Stimulated activated naive CD4-positive, alpha-beta T cell treated with Interleukin-2 at 50 U/mL for 16 hours (primary cell): ENCODE measurements at regions not wholly inside any gene's neighbourhood (a gene's known extent, or its start where the extent isn't known, plus 50 kb on each side); places are given as distances from the start of the nearest gene placed in this dataset.
"Not testable (repeated sequence)": the region's sequence is repeated elsewhere in the genome, so short reads cannot be mapped to it uniquely, and the experiment has no call there.

Experiments used
- DNase-seq: peaks from one replicate; lab custom pipeline; 2025; lab: John Stamatoyannopoulos, UW

DNA sequence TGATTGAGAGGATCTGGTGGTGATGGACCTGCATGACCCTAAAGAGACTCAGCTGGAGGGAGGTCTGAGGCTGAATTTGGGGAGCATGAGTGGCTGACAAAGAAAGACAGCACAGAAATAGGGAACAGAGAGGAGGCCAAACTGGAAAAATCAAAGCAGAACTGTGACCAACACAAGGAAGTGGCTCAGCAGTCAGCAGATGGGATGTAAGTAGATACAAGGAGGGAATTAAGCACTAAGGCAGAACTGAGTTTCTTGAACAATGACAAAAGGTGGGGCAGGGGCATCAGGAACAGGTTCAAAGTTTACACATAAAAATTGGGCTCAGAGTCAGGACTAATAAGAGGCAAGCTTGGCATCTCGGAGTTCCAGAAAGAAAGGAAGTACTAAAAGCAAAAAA is 144.3 kb upstream of the KLF3 start:
- no peak for DNase-seq

- no peak for DNase-seq
Measured at GRCh38 chr4:38523054-38523453, 140.9 kb upstream of the KLF3 start.

- DNase-seq: peak; percentile 73
Measured at GRCh38 chr4:38523524-38524448, 140.2 kb upstream of the KLF3 start.

DNA sequence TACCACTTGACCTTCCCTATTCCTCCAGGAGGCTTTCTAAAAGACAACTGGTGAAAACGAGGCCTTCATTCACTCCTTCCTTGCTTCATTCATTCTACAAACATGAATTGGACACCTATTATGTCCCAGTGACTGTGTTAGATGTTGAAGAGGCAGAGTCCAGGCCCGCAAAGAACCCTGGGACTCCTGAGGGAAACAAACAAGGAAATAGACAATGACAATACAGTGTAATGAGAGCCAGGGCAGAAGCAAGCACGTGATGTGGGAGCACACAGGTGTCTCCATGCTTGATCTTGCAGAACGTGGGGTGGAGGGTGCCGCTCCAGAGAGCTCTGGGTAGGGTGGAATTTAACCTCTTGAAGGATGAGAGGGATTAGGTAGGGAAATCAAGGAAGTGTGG is 137.6 kb upstream of the KLF3 start:
- no peak for DNase-seq

- DNase-seq: peak; percentile 62
Measured at GRCh38 chr4:38529189-38530115, 134.5 kb upstream of the KLF3 start.

DNA sequence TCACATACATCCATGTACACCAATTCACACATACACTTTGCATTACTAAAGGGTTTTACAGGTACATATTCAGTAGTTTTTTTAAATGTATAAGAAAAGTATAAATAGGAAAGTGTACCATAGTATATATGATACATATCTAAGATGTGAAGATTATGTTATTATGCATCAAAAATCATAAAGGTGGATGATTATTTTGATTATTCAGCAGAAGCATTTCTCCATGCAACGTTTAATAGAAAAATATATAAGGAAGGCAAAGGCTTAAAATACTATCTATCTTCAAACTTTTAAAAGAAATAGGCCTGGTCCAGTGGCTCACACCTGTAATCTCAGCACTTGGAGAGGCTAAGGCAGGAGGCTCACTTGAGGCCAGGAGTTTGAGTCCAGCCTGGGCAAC is 133.5 kb upstream of the KLF3 start:
- DNase-seq: no peak

DNA sequence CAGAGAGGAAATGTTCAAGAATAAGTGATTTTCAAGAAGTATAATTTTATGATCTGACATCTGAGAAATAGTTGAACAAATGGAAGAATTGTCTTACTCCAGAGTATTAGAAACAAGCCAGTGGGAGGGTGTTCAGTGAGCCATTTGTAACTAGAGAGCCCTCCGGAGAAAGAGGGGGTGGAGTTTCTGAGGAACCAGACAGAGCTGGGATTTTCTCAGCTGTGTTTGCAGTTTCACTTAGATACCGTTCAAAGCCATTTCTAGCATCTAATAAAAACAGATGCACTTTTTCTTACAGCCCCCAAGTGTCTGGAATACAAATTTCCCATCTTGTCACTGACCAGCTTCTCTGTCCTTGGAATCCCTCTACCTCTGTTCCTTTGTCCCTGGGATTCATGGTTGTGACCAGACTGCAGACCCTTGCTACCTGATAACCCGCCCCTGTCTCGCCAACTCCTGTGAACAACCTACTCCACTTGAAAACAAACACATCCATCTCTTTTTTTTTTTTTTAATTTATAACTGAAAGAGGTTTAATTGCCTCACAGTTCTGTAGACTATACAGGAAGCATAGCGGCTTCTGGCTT is 132.8 kb upstream of the KLF3 start:
- DNase-seq: no peak

- DNase-seq: no peak
Measured at GRCh38 chr4:38532908-38533499, 131.0 kb upstream of the KLF3 start.

- DNase-seq: no peak
Measured at GRCh38 chr4:38534344-38535045, 129.5 kb upstream of the KLF3 start.

- not testable (repeated sequence) for DNase-seq
Measured at GRCh38 chr4:38535071-38535470, 128.9 kb upstream of the KLF3 start.

GRCh38 chr4:38535717-38536116 is 128.3 kb upstream of the KLF3 start:
- DNase-seq: no peak

DNA sequence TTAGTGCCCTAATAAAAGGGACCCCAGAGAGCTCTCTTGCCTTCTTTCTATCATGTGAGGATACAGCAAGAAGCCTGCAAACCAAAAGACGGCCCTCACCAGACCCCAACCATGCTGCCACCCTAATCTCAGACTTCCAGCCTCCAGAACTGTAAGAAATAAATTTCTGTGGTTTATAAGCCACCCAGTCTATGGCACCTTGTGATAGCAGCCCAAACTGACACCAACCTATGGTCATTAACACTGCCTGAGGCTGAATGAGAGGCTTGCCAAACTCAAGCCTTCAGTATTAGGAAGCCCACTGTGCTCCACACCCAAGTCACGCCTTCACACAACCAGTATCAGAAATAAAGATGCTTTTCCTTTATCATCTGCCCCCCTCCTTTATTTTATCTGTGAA is 127.3 kb upstream of the KLF3 start:
- no peak for DNase-seq

GRCh38 chr4:38537666-38538065 is 126.3 kb upstream of the KLF3 start:
- DNase-seq: no peak

- DNase-seq: no peak
Measured at GRCh38 chr4:38538517-38538916, 125.5 kb upstream of the KLF3 start.

GRCh38 chr4:38539501-38539900 is 124.5 kb upstream of the KLF3 start:
- no peak for DNase-seq

- no peak for DNase-seq
Measured at GRCh38 chr4:38547052-38547451, 116.9 kb upstream of the KLF3 start.

DNA sequence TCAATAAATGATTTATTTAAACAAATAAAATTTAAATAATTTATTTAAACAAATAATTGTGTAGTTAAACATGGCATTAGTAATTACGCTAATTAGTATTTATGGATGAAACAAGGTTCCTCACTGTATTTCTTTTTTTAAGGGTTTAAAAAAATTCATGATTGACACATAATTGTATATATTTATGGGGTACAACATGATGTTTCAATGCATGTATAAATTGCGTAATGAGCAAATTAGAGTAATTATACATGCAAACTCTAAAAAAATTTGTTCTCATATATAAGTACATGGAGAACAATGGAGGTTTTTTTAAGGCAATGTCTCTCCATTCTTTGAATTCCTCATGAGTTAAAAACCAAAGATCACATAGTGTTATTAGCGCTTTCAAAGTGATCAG is 115.7 kb upstream of the KLF3 start:
- DNase-seq: no peak

DNA sequence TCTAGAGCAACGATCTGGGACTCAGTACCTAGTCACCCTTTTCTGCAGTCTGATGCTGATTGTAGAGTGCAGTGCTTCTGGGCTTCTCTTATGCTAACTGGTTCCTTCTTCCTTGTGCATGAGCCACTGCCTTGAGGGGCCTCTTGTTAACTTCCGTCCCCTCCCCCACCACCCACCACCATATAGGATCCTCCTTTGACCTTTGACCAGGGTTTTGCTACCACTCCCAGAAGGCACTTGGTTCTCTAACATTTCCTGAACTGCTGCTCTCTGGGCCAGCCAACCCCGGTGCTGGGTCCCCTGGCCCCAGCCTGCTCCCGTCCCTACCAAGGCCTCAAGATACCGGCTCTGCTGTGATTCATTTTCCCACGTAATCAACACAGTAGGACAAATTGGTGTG is 104.6 kb upstream of the KLF3 start:
- no peak for DNase-seq

- no peak for DNase-seq
Measured at GRCh38 chr4:38560340-38560739, 103.7 kb upstream of the KLF3 start.

GRCh38 chr4:38560768-38561558 is 103.0 kb upstream of the KLF3 start:
- DNase-seq: no peak

DNA sequence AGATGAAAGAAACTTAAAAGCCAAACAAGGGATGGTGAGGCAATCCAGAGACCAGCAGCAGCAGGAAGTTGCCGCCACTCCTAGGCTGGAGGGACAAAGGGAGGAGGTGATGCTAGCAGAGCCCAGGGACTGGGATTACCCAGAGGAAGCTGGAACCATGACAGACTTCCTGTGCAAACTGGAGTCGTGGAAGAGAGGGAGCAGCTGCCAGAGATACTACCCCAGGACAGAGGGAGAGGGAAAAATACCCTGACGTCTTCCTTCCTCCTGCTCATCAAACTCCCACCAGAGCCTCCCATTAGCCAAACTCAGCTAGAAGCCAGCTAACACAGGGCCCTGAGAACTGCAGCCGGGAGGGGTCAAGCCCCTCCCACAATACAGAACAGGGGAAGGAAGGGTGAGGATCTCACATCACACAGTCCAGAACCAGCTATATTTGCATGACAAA is 101.2 kb upstream of the KLF3 start:
- DNase-seq: no peak
